ENCODE measurements at regions not wholly inside any gene's neighbourhood (a gene's known extent, or its start where the extent isn't known, plus 50 kb on each side); places are given as distances from the start of the nearest gene placed in this dataset.

GRCh38 chrX:7201496-7201895 is 53.5 kb upstream of the PUDP start:
- TF ChIP-seq EP300 (IDR thresholded peaks at IDR 0.05), result no peak
- no peak for TF ChIP-seq POLR2A (IDR thresholded peaks at IDR 0.05)
- TF ChIP-seq POLR2AphosphoS5 (IDR thresholded peaks at IDR 0.05), result no peak
- no peak for TF ChIP-seq CTCF (IDR thresholded peaks at IDR 0.05)
- DNase-seq (no peak), ATAC-seq (ENCODE audit: low FRiP score in 2 of 2) (no peak)
- no peaks in the 10 kb centered on the region for H3K9me3 ChIP-seq
- H3K27ac ChIP-seq, result no peak overlapping the region
- 79 to 83% methylated on average over 4 of the region's 4 CpGs for WGBS, 2 donors
- no peaks in the 10 kb centered on the region for H3K27me3 ChIP-seq
- H3K4me1 ChIP-seq, result no peaks in the 10 kb centered on the region
- no peaks in the 10 kb centered on the region for H3K36me3 ChIP-seq
- no peak overlapping the region for H3K4me3 ChIP-seq

GRCh38 chrX:7198499-7198898 is 50.5 kb upstream of the PUDP start:
- Histone ChIP-seq H3K9me3 (no peaks in the 10 kb centered on the region), H3K4me1 (no peaks in the 10 kb centered on the region), H3K27me3 (no peaks in the 10 kb centered on the region), H3K27ac (no peak overlapping the region), H3K4me3 (no peak overlapping the region), H3K36me3 (no peaks in the 10 kb centered on the region)
- 66 to 75% methylated on average over 5 of the region's 5 CpGs for WGBS, 2 donors
- no peak for ATAC-seq (ENCODE audit: low FRiP score in 2 of 2)
- no peak for DNase-seq
- TF ChIP-seq POLR2A (IDR thresholded peaks at IDR 0.05) (no peak), POLR2AphosphoS5 (IDR thresholded peaks at IDR 0.05) (no peak), CTCF (IDR thresholded peaks at IDR 0.05) (no peak), EP300 (IDR thresholded peaks at IDR 0.05) (no peak)
